ENCODE measurements at regions not wholly inside any gene's neighbourhood (a gene's known extent, or its start where the extent isn't known, plus 50 kb on each side); places are given as distances from the start of the nearest gene placed in this dataset.
"Not testable (repeated sequence)": the region's sequence is repeated elsewhere in the genome, so short reads cannot be mapped to it uniquely, and the experiment has no call there.

DNA sequence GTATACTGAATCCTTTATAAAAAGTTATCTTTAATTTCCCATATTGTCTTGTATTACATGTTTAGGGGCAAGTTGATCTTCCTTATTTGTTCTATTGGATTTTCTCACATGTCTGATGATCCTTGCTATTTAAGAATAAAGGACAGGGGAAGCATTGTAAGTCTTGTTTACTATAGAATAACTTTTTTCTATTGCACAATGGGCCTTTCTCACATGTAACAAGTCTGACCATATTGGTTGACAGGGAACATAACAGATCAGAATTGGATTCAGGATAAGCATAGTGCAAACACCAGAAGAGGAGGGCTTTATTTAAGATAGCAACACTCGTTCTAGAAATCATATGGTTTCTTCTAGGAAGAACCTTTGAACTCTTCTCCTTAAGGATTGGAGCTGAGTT, 257.9 kb upstream of the RBMS3 start:
- intact Hi-C loops (cut with DNase I), result no loop called here
- H3K27ac ChIP-seq, result no peak overlapping the region
- WGBS, result 54% methylated on average over 1 of the region's 1 CpG
- H3K36me3 ChIP-seq, result no peaks in the 10 kb centered on the region
- DNase-seq (ENCODE audit: low spot score), result no peak
- H3K4me3 ChIP-seq, result no peak overlapping the region
- TF ChIP-seq POLR2A (IDR thresholded peaks at IDR 0.05) (no peak), POLR2AphosphoS5 (IDR thresholded peaks at IDR 0.05) (no peak)
- TF ChIP-seq, protein P1, sequence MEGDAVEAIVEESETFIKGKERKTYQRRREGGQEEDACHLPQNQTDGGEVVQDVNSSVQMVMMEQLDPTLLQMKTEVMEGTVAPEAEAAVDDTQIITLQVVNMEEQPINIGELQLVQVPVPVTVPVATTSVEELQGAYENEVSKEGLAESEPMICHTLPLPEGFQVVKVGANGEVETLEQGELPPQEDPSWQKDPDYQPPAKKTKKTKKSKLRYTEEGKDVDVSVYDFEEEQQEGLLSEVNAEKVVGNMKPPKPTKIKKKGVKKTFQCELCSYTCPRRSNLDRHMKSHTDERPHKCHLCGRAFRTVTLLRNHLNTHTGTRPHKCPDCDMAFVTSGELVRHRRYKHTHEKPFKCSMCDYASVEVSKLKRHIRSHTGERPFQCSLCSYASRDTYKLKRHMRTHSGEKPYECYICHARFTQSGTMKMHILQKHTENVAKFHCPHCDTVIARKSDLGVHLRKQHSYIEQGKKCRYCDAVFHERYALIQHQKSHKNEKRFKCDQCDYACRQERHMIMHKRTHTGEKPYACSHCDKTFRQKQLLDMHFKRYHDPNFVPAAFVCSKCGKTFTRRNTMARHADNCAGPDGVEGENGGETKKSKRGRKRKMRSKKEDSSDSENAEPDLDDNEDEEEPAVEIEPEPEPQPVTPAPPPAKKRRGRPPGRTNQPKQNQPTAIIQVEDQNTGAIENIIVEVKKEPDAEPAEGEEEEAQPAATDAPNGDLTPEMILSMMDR (IDR thresholded peaks at IDR 0.05), result no peak
- no peaks in the 10 kb centered on the region for H3K4me1 ChIP-seq (replicated peaks)
- no peaks in the 10 kb centered on the region for H3K27me3 ChIP-seq (replicated peaks; ENCODE audit: insufficient read depth)
- H3K9me3 ChIP-seq, result no peaks in the 10 kb centered on the region

DNA sequence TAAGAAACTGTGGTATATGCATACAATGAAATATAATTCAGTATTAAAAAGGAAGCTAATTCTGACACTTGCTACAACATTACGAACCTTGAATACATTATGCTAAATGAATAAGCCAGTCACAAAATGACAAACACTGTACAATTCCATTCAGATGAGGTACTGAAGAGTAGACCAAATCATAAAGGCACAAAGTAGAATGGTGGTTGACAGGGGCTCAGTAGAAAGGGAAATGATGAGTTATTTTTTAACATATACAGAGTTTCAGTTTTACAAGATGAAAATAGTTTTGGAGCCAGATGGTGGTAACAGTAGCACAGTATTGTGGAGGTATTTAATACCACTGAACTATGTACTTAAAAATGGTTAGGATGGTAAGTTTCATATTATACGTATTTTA, 254.6 kb upstream of the RBMS3 start:
- Histone ChIP-seq H3K27ac (no peak overlapping the region), H3K9me3 (no peaks in the 10 kb centered on the region), H3K4me3 (no peak overlapping the region), H3K27me3 (replicated peaks; ENCODE audit: insufficient read depth) (no peaks in the 10 kb centered on the region), H3K4me1 (replicated peaks) (no peaks in the 10 kb centered on the region), H3K36me3 (no peaks in the 10 kb centered on the region)
- no peak for DNase-seq (ENCODE audit: low spot score)
- intact Hi-C loops (cut with DNase I), result no loop called here
- WGBS, result 85% methylated on average over 2 of the region's 2 CpGs
- TF ChIP-seq POLR2A (IDR thresholded peaks at IDR 0.05) (no peak), POLR2AphosphoS5 (IDR thresholded peaks at IDR 0.05) (no peak)
- TF ChIP-seq, protein P1 (IDR thresholded peaks at IDR 0.05), result no peak

DNA sequence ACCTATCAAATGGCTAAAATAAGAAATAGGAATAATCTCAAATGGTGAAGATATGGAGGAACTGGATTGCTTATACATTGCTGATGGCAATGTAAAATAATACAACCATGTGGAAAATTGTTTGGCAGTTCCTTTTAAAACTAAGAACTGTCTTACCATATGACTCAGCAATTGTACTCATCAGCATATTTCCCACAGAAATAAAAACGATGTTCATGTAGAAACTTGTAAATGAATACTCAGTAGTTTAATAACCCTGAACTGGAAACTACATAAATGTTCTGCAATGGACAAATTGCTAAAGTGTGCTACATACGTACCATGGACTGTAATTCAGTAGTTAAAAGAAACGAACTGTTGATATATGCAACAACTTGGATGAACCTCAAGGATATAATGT, 253.9 kb upstream of the RBMS3 start:
- no peak overlapping the region for H3K4me3 ChIP-seq
- no peaks in the 10 kb centered on the region for H3K4me1 ChIP-seq (replicated peaks)
- WGBS, result 76% methylated on average over 3 of the region's 3 CpGs
- no peaks in the 10 kb centered on the region for H3K9me3 ChIP-seq
- no peaks in the 10 kb centered on the region for H3K27me3 ChIP-seq (replicated peaks; ENCODE audit: insufficient read depth)
- intact Hi-C loops (cut with DNase I), result no loop called here
- no peaks in the 10 kb centered on the region for H3K36me3 ChIP-seq
- H3K27ac ChIP-seq, result no peak overlapping the region
- TF ChIP-seq POLR2AphosphoS5 (IDR thresholded peaks at IDR 0.05) (no peak), POLR2A (IDR thresholded peaks at IDR 0.05) (no peak)
- TF ChIP-seq, protein P1 (IDR thresholded peaks at IDR 0.05), result no peak
- DNase-seq (ENCODE audit: low spot score), result no peak

DNA sequence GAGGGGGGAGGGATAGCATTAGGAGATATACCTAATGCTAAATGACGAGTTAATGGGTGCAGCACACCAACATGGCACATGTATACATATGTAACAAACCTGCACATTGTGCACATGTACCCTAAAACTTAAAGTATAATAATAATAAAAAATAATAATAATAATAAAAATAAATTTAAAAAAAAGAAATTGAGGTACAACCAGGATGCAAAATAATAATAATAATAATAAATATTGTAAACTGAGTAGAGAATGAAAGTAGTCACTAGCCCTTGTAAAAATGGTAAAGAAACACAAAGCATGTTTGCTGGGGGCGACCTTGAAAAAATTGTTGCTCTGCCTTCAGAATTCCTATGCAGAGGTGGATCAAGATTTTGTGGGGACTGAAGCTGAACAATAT, 249.7 kb upstream of the RBMS3 start:
- H3K27me3 ChIP-seq (replicated peaks; ENCODE audit: insufficient read depth); H3K36me3 ChIP-seq; DNase-seq (ENCODE audit: low spot score); H3K4me1 ChIP-seq (replicated peaks); H3K27ac ChIP-seq; intact Hi-C loops (cut with DNase I); H3K4me3 ChIP-seq; H3K9me3 ChIP-seq: not testable (repeated sequence)
- 78% methylated on average over 2 of the region's 2 CpGs for WGBS

DNA sequence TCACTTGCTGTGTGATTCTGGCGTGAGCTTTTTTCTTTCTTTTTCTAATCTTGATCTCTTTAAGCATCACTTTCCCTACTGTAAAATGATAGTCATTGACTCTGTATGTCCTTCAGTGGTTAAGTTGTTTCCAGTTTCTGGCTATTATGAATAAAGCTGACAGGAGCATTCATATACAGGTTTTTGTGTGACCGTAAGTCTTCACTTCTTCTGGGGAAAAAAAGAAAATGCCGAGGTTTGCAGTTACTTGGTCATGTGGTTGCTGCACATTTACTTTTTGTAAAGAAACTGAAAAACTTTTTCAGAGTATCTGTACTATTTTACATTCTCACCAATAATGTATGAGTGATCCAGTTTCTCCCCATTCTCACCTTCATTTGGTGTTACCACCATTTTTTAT, 247.4 kb upstream of the RBMS3 start:
- Histone ChIP-seq H3K4me1 (replicated peaks) (no peaks in the 10 kb centered on the region), H3K27ac (no peak overlapping the region), H3K27me3 (replicated peaks; ENCODE audit: insufficient read depth) (no peaks in the 10 kb centered on the region), H3K36me3 (no peaks in the 10 kb centered on the region), H3K4me3 (no peak overlapping the region), H3K9me3 (no peaks in the 10 kb centered on the region)
- TF ChIP-seq POLR2A (IDR thresholded peaks at IDR 0.05) (no peak), POLR2AphosphoS5 (IDR thresholded peaks at IDR 0.05) (no peak)
- TF ChIP-seq, protein P1 (IDR thresholded peaks at IDR 0.05), result no peak
- intact Hi-C loops (cut with DNase I), result no loop called here
- no peak for DNase-seq (ENCODE audit: low spot score)
- 95% methylated on average over 3 of the region's 3 CpGs for WGBS
